HG03571 (cell line): ENCODE measurements at regions not wholly inside any gene's neighbourhood (a gene's known extent, or its start where the extent isn't known, plus 50 kb on each side); places are given as distances from the start of the nearest gene placed in this dataset.
"Not testable (repeated sequence)": the region's sequence is repeated elsewhere in the genome, so short reads cannot be mapped to it uniquely, and the experiment has no call there.

Experiments
- ATAC-seq: cut with Tn5 transposase; IDR thresholded peaks from one replicate; pipeline ENCODE4 v1.9.1; 2021; ENCODE audit not compliant: unreplicated experiment

DNA sequence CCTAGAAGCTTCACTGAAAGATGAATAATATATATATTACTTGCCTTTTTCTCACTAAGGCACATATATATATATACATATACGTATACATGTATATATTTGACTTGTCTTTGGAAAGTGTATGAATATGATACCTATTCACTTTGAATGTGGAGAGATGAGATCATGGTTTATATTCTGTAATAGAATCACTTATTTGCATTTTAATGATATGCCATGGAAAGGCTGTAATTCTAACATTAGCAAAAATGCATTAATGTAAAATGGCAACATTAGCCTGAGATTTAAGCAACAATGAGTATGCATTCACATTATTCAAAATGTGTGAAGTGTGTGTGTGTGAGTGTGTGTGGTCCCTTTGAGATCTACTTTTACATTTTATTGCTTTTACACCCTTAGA is 54.5 kb upstream of the PRKD1 start:
- ATAC-seq: no peak

- ATAC-seq: no peak
Observed at GRCh38 chr14:29982993-29983392, 55.3 kb upstream of the PRKD1 start.

GRCh38 chr14:29990344-29990857 is 62.8 kb upstream of the PRKD1 start:
- not testable (repeated sequence) for ATAC-seq

- no peak for ATAC-seq
Observed at GRCh38 chr14:29990993-29991392, 63.3 kb upstream of the PRKD1 start.

GRCh38 chr14:29993143-29993542 is 65.5 kb upstream of the PRKD1 start:
- no peak for ATAC-seq

GRCh38 chr14:29999013-29999539 is 71.4 kb upstream of the PRKD1 start:
- no peak for ATAC-seq

- no peak for ATAC-seq
Observed at GRCh38 chr14:30002859-30003258, 75.2 kb upstream of the PRKD1 start.

GRCh38 chr14:30005114-30005808 is 77.6 kb upstream of the PRKD1 start:
- ATAC-seq: no peak

- ATAC-seq: no peak
Observed at GRCh38 chr14:30006695-30007094, 79.0 kb upstream of the PRKD1 start.

GRCh38 chr14:30015489-30015888 is 87.8 kb upstream of the PRKD1 start:
- ATAC-seq: no peak

DNA sequence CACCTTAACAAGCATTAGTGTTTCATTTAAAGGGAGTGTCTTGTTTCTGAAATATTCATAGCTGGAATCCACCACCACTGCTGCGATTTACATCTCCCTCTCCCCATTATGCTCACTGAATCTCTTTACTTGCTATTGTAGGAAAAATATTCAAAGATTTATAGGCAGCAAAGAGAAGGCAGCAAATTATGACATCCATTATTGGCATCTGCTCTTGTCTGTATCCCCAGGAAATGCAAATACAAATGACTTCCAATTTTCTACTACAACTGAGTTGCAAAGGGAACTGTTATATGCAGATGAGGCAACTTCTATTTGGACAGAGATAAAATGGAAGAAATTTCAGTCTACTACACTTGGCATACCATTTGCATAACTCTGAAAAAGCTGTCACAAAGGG is 88.4 kb upstream of the PRKD1 start:
- ATAC-seq: no peak

- ATAC-seq: no peak
Observed at GRCh38 chr14:30017370-30017993, 89.8 kb upstream of the PRKD1 start.

DNA sequence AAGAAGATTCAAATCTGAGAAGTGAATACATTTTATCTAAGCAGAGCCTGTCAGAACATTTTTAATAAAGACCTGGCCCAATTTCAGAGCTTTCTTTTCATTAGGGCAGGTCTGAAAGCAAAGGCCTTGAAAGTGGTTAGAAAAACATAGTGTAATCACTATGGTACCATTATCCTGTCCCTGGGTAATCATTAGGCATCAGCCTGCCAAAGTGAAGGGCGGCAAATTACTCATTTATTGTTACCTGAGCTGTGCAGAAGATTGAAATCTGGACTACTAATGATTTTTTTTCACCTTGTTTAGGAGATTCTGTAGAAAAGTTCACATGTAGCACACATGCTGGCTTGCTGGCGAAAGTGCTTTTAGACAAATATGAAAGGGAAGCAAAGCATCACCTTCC is 92.6 kb upstream of the PRKD1 start:
- ATAC-seq: no peak

- no peak for ATAC-seq
Observed at GRCh38 chr14:30020687-30021086, 93.0 kb upstream of the PRKD1 start.

- ATAC-seq: not testable (repeated sequence)
Observed at GRCh38 chr14:30023350-30023749, 95.7 kb upstream of the PRKD1 start.

- ATAC-seq: no peak
Observed at GRCh38 chr14:30034152-30034551, 106.5 kb upstream of the PRKD1 start.

DNA sequence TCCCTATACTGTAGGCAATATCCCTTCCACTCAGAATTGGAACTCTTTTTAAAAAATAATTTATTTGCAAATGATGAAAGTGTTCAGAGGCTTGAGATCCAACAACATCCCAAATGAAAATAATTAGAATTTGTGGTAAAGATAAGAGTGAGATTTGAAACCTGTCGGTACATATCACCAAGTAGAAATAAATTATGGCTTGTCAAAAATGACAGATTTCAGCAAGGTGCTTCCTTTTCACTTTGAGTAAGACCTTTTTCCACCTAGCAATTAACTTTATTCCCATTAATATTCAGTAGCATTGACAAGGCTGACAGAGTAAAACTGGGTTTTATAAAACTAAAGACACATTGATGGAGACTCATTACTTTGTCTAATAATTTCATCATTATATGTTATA is 107.7 kb upstream of the PRKD1 start:
- ATAC-seq: no peak

GRCh38 chr14:30045720-30046119 is 118.1 kb upstream of the PRKD1 start:
- ATAC-seq: no peak

DNA sequence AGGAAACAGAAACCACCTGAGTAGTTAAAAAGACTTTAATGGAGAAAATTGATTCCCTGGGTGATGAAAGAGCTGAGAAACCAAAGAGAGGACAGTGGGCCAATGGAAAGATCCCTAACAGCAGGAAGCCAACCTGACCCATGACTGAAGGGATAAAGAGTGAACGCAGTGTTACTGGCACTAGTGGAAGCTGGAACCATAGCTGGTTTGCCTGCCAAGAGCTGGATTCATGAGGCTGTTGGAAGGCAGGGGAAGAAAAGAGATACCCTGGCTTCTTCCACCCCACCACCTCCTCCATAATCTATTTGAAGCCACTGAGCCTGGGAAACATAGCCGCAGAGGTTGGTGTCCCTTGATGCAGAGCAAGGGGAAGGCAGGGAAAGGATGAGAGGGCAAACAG is 125.5 kb upstream of the PRKD1 start:
- ATAC-seq: no peak

GRCh38 chr14:30054201-30054600 is 126.6 kb upstream of the PRKD1 start:
- no peak for ATAC-seq

DNA sequence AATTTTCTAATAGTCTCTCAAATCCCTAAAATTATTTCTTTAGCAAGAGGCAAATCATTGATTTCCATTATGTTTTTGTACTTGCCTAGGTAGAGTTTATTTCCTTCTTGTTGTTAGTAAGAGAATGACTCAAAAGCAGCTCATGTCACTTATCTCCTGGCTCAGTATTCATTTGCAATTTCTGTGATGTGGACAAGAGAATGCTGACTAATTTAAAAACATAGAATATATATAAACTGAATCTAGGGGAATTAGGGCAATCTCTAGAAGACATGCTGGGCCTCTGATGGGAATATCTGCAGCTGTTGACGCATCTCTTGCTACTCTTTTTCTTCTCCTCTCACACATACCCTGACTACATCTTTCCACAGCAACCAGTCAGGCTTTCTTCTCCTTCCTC is 130.8 kb upstream of the PRKD1 start:
- no peak for ATAC-seq

GRCh38 chr14:30063746-30064145 is 136.1 kb upstream of the PRKD1 start:
- no peak for ATAC-seq
